HepG2 (cell line): ENCODE measurements at regions not wholly inside any gene's neighbourhood (a gene's known extent, or its start where the extent isn't known, plus 50 kb on each side); places are given as distances from the start of the nearest gene placed in this dataset.

Experiments used
- ATAC-seq: fragments of 200-7000 bp; cut with Tn5 transposase; 3 replicates; pipeline ENCODE4 v1.9.1; 2020; ENCODE audit warnings: mild to moderate bottlenecking, moderate library complexity
- BruUV-seq: library from RNA; stranded (reverse); fragments of 400-500 nt; replicated peaks from 2 replicates; lab custom pipeline; 2021; lab: Mats Ljungman, UMichigan
- CTCF ChIA-PET: fragments of 300-600 bp; formaldehyde crosslinking; extraction: SDS; loops from one replicate; lab custom pipeline; 2021; ENCODE audit warnings: low total read pairs, inconsistent platforms, low intra/inter-chr PET ratio; lab: Yijun Ruan, JAX
- POLR2A ChIA-PET: fragments of 350-600 bp; sonication (Branson Sonifier 250); formaldehyde crosslinking; loops from one replicate; lab custom pipeline; 2020; ENCODE audit warnings: antibody characterized with exemption, inconsistent platforms; lab: Yijun Ruan, JAX
- DNase-seq: peaks from one replicate; pipeline ENCODE4 v3.0.0-alpha.2; 2015; ENCODE audit warnings: low spot score
- FAIRE-seq: peaks from 3 replicates; lab custom pipeline; 2011; peaks lifted over from hg19 to GRCh38; lab: Jason Lieb, UNC
- H2AFZ ChIP-seq: one replicate; pipeline ENCODE4 v1.6.1; 2011; ENCODE audit warnings: low read length, inconsistent platforms
- H3K27ac ChIP-seq: fragments of 300-600 bp; 3 replicates; pipeline ENCODE4 v1.8.0; 2011; ENCODE audit warnings: mixed run types, mild to moderate bottlenecking, mixed read lengths, low read length, inconsistent platforms; ENCODE audit not compliant: insufficient read depth; ENCODE audit errors: extremely low read length
- H3K27me3 ChIP-seq, 2 experiments: fragments of 200-600 bp in 1 of 2; 2 replicates in 1 of 2; 3 replicates in 1 of 2; pipeline versions ENCODE4 v1.6.0 to v1.8.0; 2011; ENCODE audit warnings: low read length in 2 of 2, mild to moderate bottlenecking in 2 of 2, moderate library complexity in 2 of 2, inconsistent platforms in 1 of 2; ENCODE audit not compliant: insufficient read depth in 2 of 2, control insufficient read depth in 1 of 2
- H3K36me3 ChIP-seq, 2 experiments: fragments of 200-600 bp in 1 of 2; replicated peaks in 1 of 2; 2 replicates in 1 of 2; 3 replicates in 1 of 2; pipeline versions ENCODE4 v1.5.1 to v1.8.0; 2011; ENCODE audit warnings: low read length in 2 of 2, inconsistent platforms in 1 of 2; ENCODE audit not compliant: insufficient read depth in 2 of 2, control insufficient read depth in 1 of 2
- H3K4me1 ChIP-seq: 2 replicates; pipeline ENCODE4 v1.5.1; 2012; ENCODE audit warnings: low read length, inconsistent platforms; ENCODE audit not compliant: insufficient read depth
- H3K4me2 ChIP-seq: 2 replicates; pipeline ENCODE4 v1.6.0; 2011; ENCODE audit warnings: low read depth, low read length, inconsistent platforms
- H3K4me3 ChIP-seq, 3 experiments: fragments of 200-600 bp in 1 of 3; sonication (generic), shearing (Covaris generic) in 1 of 3; replicated peaks in 1 of 3; 2 replicates each; pipeline ENCODE4 v1.5.1; 2011 to 2016; ENCODE audit warnings: low read length in 3 of 3, inconsistent platforms in 2 of 3, low read depth in 2 of 3, mild to moderate bottlenecking in 2 of 3, control low read depth in 1 of 3, mixed read lengths in 1 of 3; ENCODE audit not compliant: insufficient read depth in 1 of 3
- H3K79me2 ChIP-seq: one replicate; pipeline ENCODE4 v1.6.1; 2011; ENCODE audit warnings: low read length, inconsistent platforms; ENCODE audit not compliant: insufficient read depth
- H3K9ac ChIP-seq: 2 replicates; pipeline ENCODE4 v1.6.0; 2011; ENCODE audit warnings: mild to moderate bottlenecking, low read depth, low read length, inconsistent platforms; ENCODE audit not compliant: insufficient read depth
- H3K9me3 ChIP-seq: 2 replicates; pipeline ENCODE4 v1.5.1; 2012; ENCODE audit warnings: mild to moderate bottlenecking, low read length
- H4K20me1 ChIP-seq: 2 replicates; pipeline ENCODE4 v1.6.0; 2011; ENCODE audit warnings: inconsistent platforms, mild to moderate bottlenecking, low read length, moderate library complexity; ENCODE audit not compliant: insufficient read depth
- HNRNPK ChIP-seq: fragments of 200-400 bp; formaldehyde crosslinking; IDR thresholded peaks from 2 replicates; pipeline ENCODE4 v1.6.1; 2018; ENCODE audit warnings: low read length, low read depth, moderate library complexity, mild to moderate bottlenecking; ENCODE audit not compliant: poor library complexity, severe bottlenecking
- RFX3 ChIP-seq: IDR thresholded peaks from 2 replicates; pipeline ENCODE4 v1.6.1; 2016; ENCODE audit warnings: missing biosample characterization, missing genetic modification reagents
- ZNF772 ChIP-seq: sonication (generic); formaldehyde crosslinking; IDR thresholded peaks from 2 replicates; pipeline ENCODE4 v1.5.0; 2020; ENCODE audit warnings: mild to moderate bottlenecking, missing genetic modification reagents
- WGBS: methylation state at CpG from one replicate; pipeline ENCODE4 v1.1.6; 2017; ENCODE audit warnings: low lambda C conversion rate; 5-methylcytosine and 5-hydroxymethylcytosine counted together
- in situ Hi-C: cut with HindIII; loops from 2 replicates; pipeline ENCODE4 v1.10.0; 2017; ENCODE audit warnings: low pct_unique_long_range_greater_than_20kb; ENCODE audit not compliant: extremely low pct_ligation_motif_present
- intact Hi-C: fragments of 100-400 bp; cut with micrococcal nuclease; formaldehyde crosslinking; loops from one replicate; pipeline ENCODE4 v1.10.0; 2022; ENCODE audit not compliant: unreplicated experiment
- TF ChIP-seq, protein P1 (sequence below): sonication (generic); formaldehyde crosslinking; IDR thresholded peaks from 2 replicates; pipeline ENCODE4 v1.4.0; 2020; ENCODE audit warnings: mild to moderate bottlenecking, missing genetic modification reagents

DNA sequence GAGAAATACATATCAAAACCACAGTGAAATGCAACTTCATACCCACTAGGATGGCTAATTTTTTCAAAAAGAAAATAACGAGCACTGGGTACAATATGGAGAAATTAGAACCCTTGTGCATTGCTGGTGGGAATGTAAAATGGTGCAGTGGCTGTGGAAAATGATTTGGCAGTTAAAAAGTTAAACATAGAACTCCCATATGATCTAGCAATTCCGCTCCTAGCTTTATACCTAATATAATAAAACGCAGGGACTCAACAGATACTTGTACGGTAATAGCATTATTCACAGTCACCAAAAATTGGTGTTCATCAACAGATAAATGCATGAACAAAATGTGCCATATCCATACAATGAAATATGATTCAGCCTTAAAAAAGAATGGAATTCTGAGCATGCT lies 58.8 kb upstream of the PLPP4 start:
- ChIA-PET POLR2A (no interaction called here), CTCF (no interaction called here)
- no TSS peak for BruUV-seq
- Histone ChIP-seq H3K4me2 (no peak overlapping the region), H3K9me3 (no peaks in the 10 kb centered on the region), H3K4me1 (no peaks in the 10 kb centered on the region), H3K36me3 (no peaks in the 10 kb centered on the region), H3K9ac (no peak overlapping the region), H2AFZ (no peak overlapping the region), H4K20me1 (no peaks in the 10 kb centered on the region), H3K4me3 (no peak overlapping the region), H3K79me2 (no peaks in the 10 kb centered on the region), H3K27me3 (no peaks in the 10 kb centered on the region), H3K27ac (no peak overlapping the region)
- TF ChIP-seq, protein P1, sequence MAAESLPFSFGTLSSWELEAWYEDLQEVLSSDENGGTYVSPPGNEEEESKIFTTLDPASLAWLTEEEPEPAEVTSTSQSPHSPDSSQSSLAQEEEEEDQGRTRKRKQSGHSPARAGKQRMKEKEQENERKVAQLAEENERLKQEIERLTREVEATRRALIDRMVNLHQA: no peak
- TF ChIP-seq HNRNPK: no peak
- no peak for TF ChIP-seq ZNF772
- FAIRE-seq: no peak
- intact Hi-C loops (no loop called here), in situ Hi-C loops (no loop called here)
- 15% methylated on average over 4 of the region's 4 CpGs for whole genome bisulfite sequencing
- ATAC-seq: no peak
- DNase-seq: no peak

DNA sequence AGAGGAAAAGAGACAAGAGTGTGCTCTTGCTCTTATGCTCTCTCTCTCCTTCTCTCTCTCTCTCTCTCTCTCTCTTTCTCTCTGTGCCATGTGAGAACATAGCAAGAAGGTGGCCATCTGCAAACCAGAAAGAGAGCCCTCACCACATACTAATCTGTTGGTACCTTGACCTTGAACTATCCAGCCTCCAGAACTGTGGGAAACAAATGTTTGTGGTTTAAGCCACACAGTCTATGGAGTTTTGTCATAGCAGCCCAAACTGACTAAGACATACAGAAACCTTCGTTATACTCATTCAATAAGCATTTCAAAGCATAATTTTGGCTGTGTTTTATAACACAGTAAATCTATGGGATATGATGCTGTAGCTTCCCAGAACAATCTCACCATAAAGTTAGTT lies 56.4 kb upstream of the PLPP4 start:
- FAIRE-seq (no peak), ATAC-seq (no peak), DNase-seq (no peak)
- Histone ChIP-seq H3K27me3 (no peaks in the 10 kb centered on the region), H3K36me3 (no peaks in the 10 kb centered on the region), H3K27ac (no peak overlapping the region), H3K9ac (no peak overlapping the region), H3K4me3 (no peak overlapping the region), H4K20me1 (no peaks in the 10 kb centered on the region), H3K4me2 (no peak overlapping the region), H2AFZ (no peak overlapping the region), H3K4me1 (no peaks in the 10 kb centered on the region), H3K9me3 (no peaks in the 10 kb centered on the region), H3K79me2 (no peaks in the 10 kb centered on the region)
- no TSS peak for BruUV-seq
- TF ChIP-seq RFX3: no peak
- WGBS: 0% methylated on average over 1 of the region's 1 CpG
- intact Hi-C loops (no loop called here), in situ Hi-C loops (no loop called here)
- CTCF ChIA-PET: no interaction called here
- POLR2A ChIA-PET: no interaction called here
